GM12878 (cell line): ENCODE measurements at regions not wholly inside any gene's neighbourhood (a gene's known extent, or its start where the extent isn't known, plus 50 kb on each side); places are given as distances from the start of the nearest gene placed in this dataset.

ENCODE experiments used
- EZH2 ChIP-seq: IDR thresholded peaks from 2 replicates; pipeline ENCODE4 v1.6.1; 2012; ENCODE audit warnings: low read depth, mild to moderate bottlenecking, control low read depth, inconsistent platforms, low read length, borderline replicate concordance; ENCODE audit not compliant: control insufficient read depth
- POLR2A ChIP-seq: IDR thresholded peaks from 2 replicates; pipeline ENCODE4 v1.6.1; 2011; ENCODE audit warnings: low read depth, mild to moderate bottlenecking, low read length
- RAD21 ChIP-seq: IDR thresholded peaks from 2 replicates; pipeline ENCODE4 v1.6.1; 2011; ENCODE audit warnings: mild to moderate bottlenecking, low read depth, low read length, moderate library complexity; ENCODE audit not compliant: insufficient read depth
- ZNF24 ChIP-seq: fragments of 450-650 bp; IDR thresholded peaks from 2 replicates; pipeline ENCODE4 v1.6.1; 2017; ENCODE audit warnings: antibody characterized with exemption, mild to moderate bottlenecking
- TF ChIP-seq, protein P1 (sequence below): IDR thresholded peaks from 2 replicates; pipeline ENCODE4 v1.6.1; 2012; ENCODE audit warnings: mild to moderate bottlenecking, low read depth, low read length

DNA sequence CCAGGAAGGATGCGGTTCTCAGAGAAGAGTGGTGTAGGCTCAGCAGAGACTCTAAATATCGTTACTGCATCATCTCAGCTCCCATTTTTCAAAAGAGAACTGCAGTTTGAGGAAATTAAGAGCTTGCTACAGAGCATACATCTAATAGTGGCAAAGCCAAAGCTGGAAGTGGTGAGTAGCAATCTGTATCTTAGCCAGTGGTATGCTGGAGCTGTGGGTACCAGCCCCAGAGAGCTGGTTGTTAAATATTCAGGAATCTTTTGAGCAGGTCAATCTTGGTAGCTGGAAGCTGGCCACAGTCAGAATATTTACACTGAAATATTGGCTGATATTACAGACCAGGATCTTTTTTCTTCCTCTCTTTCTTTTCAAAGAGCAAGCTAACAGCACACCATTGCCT, 88.4 kb upstream of the STEAP1B start:
- TF ChIP-seq EZH2: no peak
- TF ChIP-seq ZNF24: no peak
- TF ChIP-seq POLR2A: no peak
- no peak for TF ChIP-seq RAD21
- TF ChIP-seq, protein P1, sequence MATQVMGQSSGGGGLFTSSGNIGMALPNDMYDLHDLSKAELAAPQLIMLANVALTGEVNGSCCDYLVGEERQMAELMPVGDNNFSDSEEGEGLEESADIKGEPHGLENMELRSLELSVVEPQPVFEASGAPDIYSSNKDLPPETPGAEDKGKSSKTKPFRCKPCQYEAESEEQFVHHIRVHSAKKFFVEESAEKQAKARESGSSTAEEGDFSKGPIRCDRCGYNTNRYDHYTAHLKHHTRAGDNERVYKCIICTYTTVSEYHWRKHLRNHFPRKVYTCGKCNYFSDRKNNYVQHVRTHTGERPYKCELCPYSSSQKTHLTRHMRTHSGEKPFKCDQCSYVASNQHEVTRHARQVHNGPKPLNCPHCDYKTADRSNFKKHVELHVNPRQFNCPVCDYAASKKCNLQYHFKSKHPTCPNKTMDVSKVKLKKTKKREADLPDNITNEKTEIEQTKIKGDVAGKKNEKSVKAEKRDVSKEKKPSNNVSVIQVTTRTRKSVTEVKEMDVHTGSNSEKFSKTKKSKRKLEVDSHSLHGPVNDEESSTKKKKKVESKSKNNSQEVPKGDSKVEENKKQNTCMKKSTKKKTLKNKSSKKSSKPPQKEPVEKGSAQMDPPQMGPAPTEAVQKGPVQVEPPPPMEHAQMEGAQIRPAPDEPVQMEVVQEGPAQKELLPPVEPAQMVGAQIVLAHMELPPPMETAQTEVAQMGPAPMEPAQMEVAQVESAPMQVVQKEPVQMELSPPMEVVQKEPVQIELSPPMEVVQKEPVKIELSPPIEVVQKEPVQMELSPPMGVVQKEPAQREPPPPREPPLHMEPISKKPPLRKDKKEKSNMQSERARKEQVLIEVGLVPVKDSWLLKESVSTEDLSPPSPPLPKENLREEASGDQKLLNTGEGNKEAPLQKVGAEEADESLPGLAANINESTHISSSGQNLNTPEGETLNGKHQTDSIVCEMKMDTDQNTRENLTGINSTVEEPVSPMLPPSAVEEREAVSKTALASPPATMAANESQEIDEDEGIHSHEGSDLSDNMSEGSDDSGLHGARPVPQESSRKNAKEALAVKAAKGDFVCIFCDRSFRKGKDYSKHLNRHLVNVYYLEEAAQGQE: no peak
